GM12878 (cell line): ENCODE measurements at regions not wholly inside any gene's neighbourhood (a gene's known extent, or its start where the extent isn't known, plus 50 kb on each side); places are given as distances from the start of the nearest gene placed in this dataset.

Experiments used
- ATAC-seq: fragments of 200-7000 bp; cut with Tn5 transposase; 3 replicates; pipeline ENCODE4 v1.9.1; 2020; ENCODE audit warnings: mild to moderate bottlenecking, moderate library complexity
- BruUV-seq: library from RNA; stranded (reverse); fragments of 400-500 nt; replicated peaks from 2 replicates; lab custom pipeline; 2021; lab: Mats Ljungman, UMichigan
- CTCF ChIA-PET: fragments of 300-600 bp; sonication (Branson Sonifier 250); formaldehyde crosslinking; extraction: SDS; loops from one replicate; lab custom pipeline; 2021; ENCODE audit warnings: inconsistent platforms; lab: Yijun Ruan, JAX
- POLR2A ChIA-PET: fragments of 350-600 bp; formaldehyde crosslinking; extraction: SDS; loops from one replicate; lab custom pipeline; 2021; ENCODE audit warnings: inconsistent platforms; lab: Charles Lee
- RAD21 ChIA-PET: fragments of 300-600 bp; sonication (Branson Sonifier 250); formaldehyde crosslinking; loops from one replicate; lab custom pipeline; 2023; ENCODE audit warnings: antibody characterized with exemption; ENCODE audit not compliant: unreplicated experiment; lab: Charles Lee
- SMC1A ChIA-PET: fragments of 300-600 bp; sonication (Branson Sonifier 250); formaldehyde crosslinking; loops from one replicate; lab custom pipeline; 2023; ENCODE audit not compliant: unreplicated experiment, uncharacterized antibody; lab: Charles Lee
- DNase-seq: peaks from one replicate; pipeline ENCODE4 v3.0.0-alpha.2; 2011; ENCODE audit warnings: low read depth, low spot score
- FAIRE-seq: peaks from 3 replicates; lab custom pipeline; 2011; peaks lifted over from hg19 to GRCh38; lab: Jason Lieb, UNC
- H2AFZ ChIP-seq: 2 replicates; pipeline ENCODE4 v1.6.0; 2011; ENCODE audit warnings: low read depth, low read length, control low read depth; ENCODE audit not compliant: control insufficient read depth
- H3K27ac ChIP-seq: 2 replicates; pipeline ENCODE4 v1.5.1; 2011; ENCODE audit warnings: control low read depth; ENCODE audit not compliant: control insufficient read depth, insufficient read depth
- H3K27me3 ChIP-seq, 2 experiments: replicated peaks in 1 of 2; 2 replicates each; pipeline versions ENCODE4 v1.6.0 to v1.6.1; 2011; ENCODE audit warnings: low read length in 1 of 2; ENCODE audit not compliant: control insufficient read depth in 2 of 2, insufficient read depth in 2 of 2
- H3K36me3 ChIP-seq, 2 experiments: 2 replicates each; pipeline ENCODE4 v1.5.1; 2011; ENCODE audit warnings: low read length in 1 of 2; ENCODE audit not compliant: control insufficient read depth in 2 of 2, insufficient read depth in 2 of 2
- H3K4me1 ChIP-seq: 2 replicates; pipeline ENCODE4 v1.6.1; 2011; ENCODE audit warnings: mild to moderate bottlenecking, low read length, moderate library complexity, mixed read lengths; ENCODE audit not compliant: control insufficient read depth, insufficient read depth
- H3K4me2 ChIP-seq: 2 replicates; pipeline ENCODE4 v1.6.0; 2011; ENCODE audit warnings: control low read depth; ENCODE audit not compliant: control insufficient read depth, insufficient read depth
- H3K4me3 ChIP-seq: fragments of 200-600 bp; sonication (generic); 2 replicates; pipeline ENCODE4 v1.5.1; 2016
- H3K79me2 ChIP-seq: 2 replicates; pipeline ENCODE4 v1.6.0; 2011; ENCODE audit warnings: low read length; ENCODE audit not compliant: control insufficient read depth, insufficient read depth
- H3K9ac ChIP-seq: 2 replicates; pipeline ENCODE4 v1.8.0; 2011; ENCODE audit warnings: low read length, control low read depth, mixed read lengths; ENCODE audit not compliant: control insufficient read depth, insufficient read depth
- H3K9me3 ChIP-seq: replicated peaks from 3 replicates; pipeline ENCODE4 v1.5.1; 2011; ENCODE audit warnings: mild to moderate bottlenecking, low read length; ENCODE audit not compliant: control insufficient read depth, insufficient read depth
- H4K20me1 ChIP-seq: 2 replicates; pipeline ENCODE4 v1.6.0; 2011; ENCODE audit not compliant: control insufficient read depth, insufficient read depth
- BACH1 ChIP-seq: fragments of 450-650 bp; IDR thresholded peaks from 2 replicates; pipeline ENCODE4 v1.6.1; 2017; ENCODE audit warnings: mild to moderate bottlenecking, borderline replicate concordance
- CBFB ChIP-seq: IDR thresholded peaks from 2 replicates; pipeline ENCODE4 v1.6.1; 2016; ENCODE audit warnings: antibody characterized with exemption, low read depth
- CHD1 ChIP-seq: IDR thresholded peaks from 2 replicates; pipeline ENCODE4 v1.6.1; 2012; ENCODE audit warnings: low read depth, low read length, improper control_type of control experiment
- CHD4 ChIP-seq: fragments of 200-600 bp; sonication (generic); IDR thresholded peaks from 2 replicates; pipeline ENCODE4 v1.6.1; 2016; ENCODE audit warnings: mild to moderate bottlenecking
- CREM ChIP-seq: IDR thresholded peaks from 2 replicates; pipeline ENCODE4 v1.6.1; 2014; ENCODE audit warnings: antibody characterized with exemption, low read depth
- EP300 ChIP-seq, 2 experiments: fragments of 150-350 bp in 1 of 2; IDR thresholded peaks; 2 replicates each; pipeline ENCODE4 v1.6.1; 2011 to 2012; ENCODE audit warnings: low read depth in 2 of 2, low read length in 2 of 2, borderline replicate concordance in 1 of 2, improper control_type of control experiment in 1 of 2, inconsistent platforms in 1 of 2; ENCODE audit not compliant: control insufficient read depth in 1 of 2
- ETV6 ChIP-seq, 2 experiments: fragments of 450-650 bp in 1 of 2; IDR thresholded peaks in 1 of 2; conservative IDR thresholded peaks in 1 of 2; 2 replicates each; pipeline ENCODE4 v1.6.1; 2014; ENCODE audit warnings: antibody characterized with exemption in 1 of 2, borderline replicate concordance in 1 of 2, low read depth in 1 of 2, mild to moderate bottlenecking in 1 of 2, moderate library complexity in 1 of 2
- EZH2 ChIP-seq: IDR thresholded peaks from 2 replicates; pipeline ENCODE4 v1.6.1; 2012; ENCODE audit warnings: low read depth, mild to moderate bottlenecking, control low read depth, inconsistent platforms, low read length, borderline replicate concordance; ENCODE audit not compliant: control insufficient read depth
- FOXK2 ChIP-seq: fragments of 450-650 bp; IDR thresholded peaks from 2 replicates; pipeline ENCODE4 v1.6.1; 2017; ENCODE audit warnings: mild to moderate bottlenecking, moderate library complexity
- FOXM1 ChIP-seq: IDR thresholded peaks from 2 replicates; pipeline ENCODE4 v1.6.1; 2012; ENCODE audit warnings: low read depth, mild to moderate bottlenecking, inconsistent platforms, low read length, moderate library complexity
- JUNB ChIP-seq: IDR thresholded peaks from 2 replicates; pipeline ENCODE4 v1.6.1; 2016; ENCODE audit warnings: antibody characterized with exemption, mild to moderate bottlenecking
- LARP7 ChIP-seq: fragments of 450-650 bp; IDR thresholded peaks from 2 replicates; pipeline ENCODE4 v1.6.1; 2017; ENCODE audit warnings: mild to moderate bottlenecking
- MEF2B ChIP-seq: fragments of 450-650 bp; IDR thresholded peaks from 2 replicates; pipeline ENCODE4 v1.6.1; 2018; ENCODE audit warnings: mild to moderate bottlenecking, moderate library complexity; ENCODE audit not compliant: partially characterized antibody, poor library complexity, severe bottlenecking
- MTA3 ChIP-seq: IDR thresholded peaks from 2 replicates; pipeline ENCODE4 v1.6.1; 2012; ENCODE audit warnings: low read length, inconsistent platforms, borderline replicate concordance
- NFIC ChIP-seq: IDR thresholded peaks from 2 replicates; pipeline ENCODE4 v1.6.1; 2012; ENCODE audit warnings: low read depth, mild to moderate bottlenecking, inconsistent platforms, low read length, moderate library complexity
- NFYA ChIP-seq: IDR thresholded peaks from 2 replicates; pipeline ENCODE4 v1.6.1; 2011; ENCODE audit warnings: low read depth, mild to moderate bottlenecking, low read length, improper control_type of control experiment, borderline replicate concordance
- NR2F1 ChIP-seq: fragments of 450-650 bp; conservative IDR thresholded peaks from 2 replicates; pipeline ENCODE4 v1.6.1; 2017; ENCODE audit warnings: mild to moderate bottlenecking
- PAX5 ChIP-seq: IDR thresholded peaks from 2 replicates; pipeline ENCODE4 v1.6.1; 2011; ENCODE audit warnings: low read depth, low read length, borderline replicate concordance
- RAD21 ChIP-seq: IDR thresholded peaks from 2 replicates; pipeline ENCODE4 v1.6.1; 2011; ENCODE audit warnings: mild to moderate bottlenecking, low read depth, low read length, moderate library complexity; ENCODE audit not compliant: insufficient read depth
- RAD51 ChIP-seq: fragments of 450-650 bp; IDR thresholded peaks from 2 replicates; pipeline ENCODE4 v1.6.1; 2016; ENCODE audit warnings: moderate library complexity, mild to moderate bottlenecking, inconsistent platforms
- RUNX3 ChIP-seq: IDR thresholded peaks from 2 replicates; pipeline ENCODE4 v1.6.1; 2012; ENCODE audit warnings: low read length, inconsistent platforms
- SIN3A ChIP-seq: IDR thresholded peaks from 2 replicates; pipeline ENCODE4 v1.6.1; 2012; ENCODE audit warnings: low read depth, low read length, improper control_type of control experiment
- SMAD1 ChIP-seq: fragments of 450-650 bp; IDR thresholded peaks from 2 replicates; pipeline ENCODE4 v1.6.1; 2018; ENCODE audit warnings: mild to moderate bottlenecking, low read depth; ENCODE audit not compliant: partially characterized antibody
- SPI1 ChIP-seq: IDR thresholded peaks from 2 replicates; pipeline ENCODE4 v1.6.1; 2011; ENCODE audit warnings: low read depth, mild to moderate bottlenecking, low read length, moderate library complexity, borderline replicate concordance; ENCODE audit not compliant: insufficient read depth
- STAT1 ChIP-seq: fragments of 450-650 bp; conservative IDR thresholded peaks from 2 replicates; pipeline ENCODE4 v1.6.1; 2014; ENCODE audit warnings: antibody characterized with exemption, mild to moderate bottlenecking
- SUZ12 ChIP-seq: fragments of 200-600 bp; sonication (generic); IDR thresholded peaks from one replicate; pipeline ENCODE4 v1.6.1; 2018; ENCODE audit warnings: antibody characterized with exemption, mild to moderate bottlenecking; ENCODE audit not compliant: unreplicated experiment
- TCF7 ChIP-seq: IDR thresholded peaks from 2 replicates; pipeline ENCODE4 v1.6.1; 2014; ENCODE audit warnings: antibody characterized with exemption, borderline replicate concordance
- WGBS: methylation state at CpG from one replicate; pipeline ENCODE4 v1.1.6; 2016; ENCODE audit warnings: low lambda C conversion rate; ENCODE audit not compliant: insufficient replicate concordance, insufficient coverage; ENCODE audit errors: missing lambda C conversion rate; 5-methylcytosine and 5-hydroxymethylcytosine counted together
- in situ Hi-C: fragments of 300-500 bp; cut with MboI; formaldehyde crosslinking; loops from 9 replicates; pipeline ENCODE4 v1.14.3; 2018; ENCODE audit warnings: mixed read lengths
- intact Hi-C: fragments of 100-400 bp; cut with micrococcal nuclease; formaldehyde crosslinking; loops from one replicate; pipeline ENCODE4 v1.14.2; 2022; ENCODE audit not compliant: unreplicated experiment

- RAD21 ChIA-PET: interaction anchor here (1.1 kb wide), 1 partner anchor 11 kb away, joined by 3 read pairs; no protein-coding TSS in a partner anchor
- H3K4me2 ChIP-seq: no peak overlapping the region
- FAIRE-seq: peak; percentile 47
- TF ChIP-seq MEF2B (no peak), NFYA (no peak), STAT1 (no peak), SPI1 (peak; percentile 79), CBFB (no peak), LARP7 (no peak), NFIC (no peak), ETV6 (conservative IDR thresholded peaks at IDR 0.05 in 1 of 2, IDR thresholded peaks at IDR 0.05 in 1 of 2; ENCODE audit: borderline replicate concordance in 1 of 2, low read depth in 1 of 2) (no peak), FOXM1 (no peak), CHD1 (no peak), TCF7 (no peak), RAD21 (0 out of 2 replicates have a peak, but pooled peaks have one; percentile 3), MTA3 (no peak), CREM (no peak), EZH2 (no peak), BACH1 (no peak), JUNB (no peak), SUZ12 (no peak), SIN3A (no peak), NR2F1 (no peak), CHD4 (no peak), RAD51 (peak; percentile 75), SMAD1 (no peak), FOXK2 (no peak), PAX5 (no peak), RUNX3 (0 out of 2 replicates have a peak, but pooled peaks have one; percentile 6), EP300 (IDR thresholded peaks at IDR 0.05; ENCODE audit: borderline replicate concordance in 1 of 2, control insufficient read depth in 1 of 2, low read depth in 2 of 2, low read length in 2 of 2) (no peak)
Measured at GRCh38 chr1:38481871-38482826, 377.4 kb downstream of the RRAGC start.

More at GRCh38 chr1:38481871-38482826, 377.4 kb downstream of the RRAGC start:
- Histone ChIP-seq H3K4me1 (peaks cover 16% of the 10 kb centered on the region; the same call in 1 of the 2 replicates), H3K9me3 (peaks cover 8% of the 10 kb centered on the region; the same call in 1 of the 3 replicates), H3K79me2 (peaks cover 8% of the 10 kb centered on the region), H3K27me3 (no peaks in the 10 kb centered on the region), H4K20me1 (no peaks in the 10 kb centered on the region), H3K4me3 (no peak overlapping the region), H3K36me3 (no peaks in the 10 kb centered on the region), H3K9ac (no peak overlapping the region), H2AFZ (peak overlapping the region; percentile 47), H3K27ac (peak overlapping the region; percentile 36)
- in situ Hi-C loops (no loop called here), intact Hi-C loops (no loop called here)
- no peak for DNase-seq
- no peak; the same call in 2 of the 3 replicates for ATAC-seq
- ChIA-PET POLR2A (interaction anchor here (0.7 to 2.1 kb wide), 2 partner anchors 9 to 96 kb away, joined by 3 to 14 read pairs; no protein-coding TSS in a partner anchor), SMC1A (interaction anchor here (0.6 to 2.7 kb wide), 10 partner anchors 8 to 1063 kb away, joined by 3 to 9 read pairs (median 4); no protein-coding TSS in a partner anchor), CTCF (interaction anchor here (1.1 to 2.2 kb wide), 2 partner anchors 9 to 14 kb away, joined by 3 to 10 read pairs; no protein-coding TSS in a partner anchor)
- WGBS: 48% methylated on average over 11 of the region's 11 CpGs
- no TSS peak for BruUV-seq
